HEK293 (cell line): ENCODE measurements at regions not wholly inside any gene's neighbourhood (a gene's known extent, or its start where the extent isn't known, plus 50 kb on each side); places are given as distances from the start of the nearest gene placed in this dataset.
A peak's percentile ranks its signal among the peaks of the same experiment; 100 is the strongest.

Experiments
- CTCF ChIA-PET: fragments of 350-600 bp; formaldehyde crosslinking; extraction: SDS; loops from one replicate; lab custom pipeline; 2021; ENCODE audit warnings: antibody characterized with exemption; lab: Yijun Ruan, JAX
- POLR2A ChIA-PET: fragments of 300-600 bp; formaldehyde crosslinking; extraction: SDS; loops from one replicate; lab custom pipeline; 2020; ENCODE audit warnings: antibody characterized with exemption, inconsistent platforms; lab: Yijun Ruan, JAX
- H3K27ac ChIP-seq: fragments of 200-500 bp; sonication (Bioruptor generic); 2 replicates; pipeline ENCODE4 v1.5.1; 2014; ENCODE audit warnings: low read depth, low read length, control low read depth, inconsistent platforms; ENCODE audit errors: extremely low read depth
- H3K36me3 ChIP-seq, 2 experiments: fragments of 200-500 bp in 1 of 2; sonication (Bioruptor generic) in 1 of 2; 1 replicate in 1 of 2; 2 replicates in 1 of 2; pipeline ENCODE4 v1.5.1; 2014 to 2017; ENCODE audit warnings: inconsistent platforms in 2 of 2, low read length in 2 of 2; ENCODE audit not compliant: control insufficient read depth in 2 of 2, insufficient read depth in 1 of 2
- H3K4me1 ChIP-seq: fragments of 200-500 bp; sonication (Bioruptor generic); 2 replicates; pipeline ENCODE4 v1.5.1; 2014; ENCODE audit warnings: mild to moderate bottlenecking, low read length, inconsistent platforms; ENCODE audit not compliant: control insufficient read depth, insufficient read depth
- H3K4me3 ChIP-seq: 2 replicates; pipeline ENCODE4 v1.5.1; 2011; ENCODE audit warnings: low read depth, mild to moderate bottlenecking, control low read depth, low read length, moderate library complexity
- H3K9me3 ChIP-seq: fragments of 200-500 bp; sonication (Bioruptor generic); 2 replicates; pipeline ENCODE4 v1.5.1; 2014; ENCODE audit warnings: low read depth, low read length, inconsistent platforms; ENCODE audit not compliant: control insufficient read depth, insufficient read depth
- ATF2 ChIP-seq: fragments of 450-650 bp; formaldehyde crosslinking; IDR thresholded peaks from 2 replicates; pipeline ENCODE4 v1.5.1; 2016; ENCODE audit warnings: missing biosample characterization, missing genetic modification characterization, low read depth
- GLIS1 ChIP-seq: fragments of 450-650 bp; formaldehyde crosslinking; IDR thresholded peaks from 2 replicates; pipeline ENCODE4 v1.5.1; 2016; ENCODE audit warnings: missing biosample characterization, missing genetic modification characterization
- HIC1 ChIP-seq: fragments of 450-650 bp; formaldehyde crosslinking; IDR thresholded peaks from 2 replicates; pipeline ENCODE4 v1.5.1; 2016; ENCODE audit warnings: missing biosample characterization, missing genetic modification characterization
- KLF1 ChIP-seq: fragments of 450-650 bp; formaldehyde crosslinking; IDR thresholded peaks from 2 replicates; pipeline ENCODE4 v1.5.1; 2016; ENCODE audit warnings: missing biosample characterization, missing genetic modification characterization
- PRDM10 ChIP-seq: fragments of 450-650 bp; formaldehyde crosslinking; IDR thresholded peaks from 2 replicates; pipeline ENCODE4 v1.5.1; 2016; ENCODE audit warnings: missing biosample characterization, missing genetic modification characterization
- PRDM4 ChIP-seq: fragments of 450-650 bp; formaldehyde crosslinking; IDR thresholded peaks from 2 replicates; pipeline ENCODE4 v1.5.1; 2017; ENCODE audit warnings: missing biosample characterization, missing genetic modification characterization
- TSHZ1 ChIP-seq: fragments of 450-650 bp; formaldehyde crosslinking; IDR thresholded peaks from 2 replicates; pipeline ENCODE4 v1.5.1; 2016; ENCODE audit warnings: missing biosample characterization, missing genetic modification characterization, borderline replicate concordance
- ZBTB48 ChIP-seq: fragments of 450-650 bp; formaldehyde crosslinking; IDR thresholded peaks from 2 replicates; pipeline ENCODE4 v1.5.1; 2016; ENCODE audit warnings: missing biosample characterization, missing genetic modification characterization
- ZFP37 ChIP-seq: fragments of 450-650 bp; formaldehyde crosslinking; IDR thresholded peaks from 2 replicates; pipeline ENCODE4 v1.5.1; 2016; ENCODE audit warnings: missing biosample characterization, missing genetic modification characterization
- ZIC2 ChIP-seq: fragments of 450-650 bp; formaldehyde crosslinking; IDR thresholded peaks from 2 replicates; pipeline ENCODE4 v1.5.1; 2016; ENCODE audit warnings: missing biosample characterization, missing genetic modification characterization
- ZNF416 ChIP-seq: fragments of 450-650 bp; formaldehyde crosslinking; IDR thresholded peaks from 2 replicates; pipeline ENCODE4 v1.5.1; 2016; ENCODE audit warnings: missing biosample characterization, missing genetic modification characterization
- ZNF48 ChIP-seq: fragments of 450-650 bp; formaldehyde crosslinking; IDR thresholded peaks from 2 replicates; pipeline ENCODE4 v1.5.1; 2016; ENCODE audit warnings: missing biosample characterization, missing genetic modification characterization
- ZNF529 ChIP-seq: fragments of 450-650 bp; formaldehyde crosslinking; IDR thresholded peaks from 2 replicates; pipeline ENCODE4 v1.5.1; 2017; ENCODE audit warnings: missing genetic modification characterization, missing biosample characterization; ENCODE audit not compliant: insufficient replicate concordance
- ZNF544 ChIP-seq: fragments of 450-650 bp; formaldehyde crosslinking; IDR thresholded peaks from 2 replicates; pipeline ENCODE4 v1.5.0; 2017; ENCODE audit warnings: missing biosample characterization, missing genetic modification characterization
- ZNF549 ChIP-seq: fragments of 450-650 bp; IDR thresholded peaks from 2 replicates; pipeline ENCODE4 v1.5.1; 2018; ENCODE audit warnings: missing biosample characterization, missing genetic modification characterization, mild to moderate bottlenecking, inconsistent platforms, moderate library complexity
- ZNF624 ChIP-seq: fragments of 450-650 bp; formaldehyde crosslinking; IDR thresholded peaks from 2 replicates; pipeline ENCODE4 v1.5.1; 2017; ENCODE audit warnings: missing biosample characterization, missing genetic modification characterization
- ZNF654 ChIP-seq: fragments of 450-650 bp; formaldehyde crosslinking; IDR thresholded peaks from 2 replicates; pipeline ENCODE4 v1.5.1; 2016; ENCODE audit warnings: low read depth, missing biosample characterization, missing genetic modification characterization
- ZNF664 ChIP-seq: fragments of 450-650 bp; formaldehyde crosslinking; IDR thresholded peaks from 2 replicates; pipeline ENCODE4 v1.5.1; 2016; ENCODE audit warnings: missing biosample characterization, missing genetic modification characterization

- ChIA-PET POLR2A (no interaction called here), CTCF (no interaction called here)
- no peak overlapping the region for H3K4me3 ChIP-seq
- H3K4me1 ChIP-seq: peaks cover 6% of the 10 kb centered on the region; the same call in 1 of the 2 replicates
- no peaks in the 10 kb centered on the region for H3K36me3 ChIP-seq
- H3K27ac ChIP-seq: no peak overlapping the region
- TF ChIP-seq ZIC2: peak; percentile 36; the same call in 1 of the 2 replicates
- peak; percentile 45; the same call in 1 of the 2 replicates for TF ChIP-seq ZBTB48 (tag by site-specific recombination)
- TF ChIP-seq ZNF529 (tag by site-specific recombination): no peak
- no peak for TF ChIP-seq ZNF624
- TF ChIP-seq ZFP37 (tag by site-specific recombination): no peak
- TF ChIP-seq GLIS1: peak; percentile 56; the same call in 1 of the 2 replicates
- no peaks in the 10 kb centered on the region for H3K9me3 ChIP-seq
Observed at GRCh38 chr5:158200619-158201018, 341.7 kb upstream of the CLINT1 start.

- ChIA-PET CTCF (interaction anchor here (0.7 kb wide), 1 partner anchor 123 kb away, joined by 3 read pairs; no protein-coding TSS in a partner anchor), POLR2A (no interaction called here)
- H3K4me1 ChIP-seq: peaks cover 6% of the 10 kb centered on the region; the same call in 1 of the 2 replicates
- no peaks in the 10 kb centered on the region for H3K9me3 ChIP-seq
- no peak overlapping the region for H3K4me3 ChIP-seq
- no peaks in the 10 kb centered on the region for H3K36me3 ChIP-seq
- no peak overlapping the region for H3K27ac ChIP-seq
- no peak for TF ChIP-seq ZNF664 (tag by site-specific recombination)
- TF ChIP-seq PRDM10 (tag by site-specific recombination): no peak
- TF ChIP-seq ZNF654: no peak
- no peak for TF ChIP-seq TSHZ1
- TF ChIP-seq ZNF48 (tag by site-specific recombination): no peak
- TF ChIP-seq ZNF544 (tag by site-specific recombination): no peak
- TF ChIP-seq PRDM4 (tag by site-specific recombination): no peak
- no peak for TF ChIP-seq KLF1 (tag by site-specific recombination)
- no peak for TF ChIP-seq ATF2 (tag by site-specific recombination)
- no peak for TF ChIP-seq HIC1 (tag by site-specific recombination)
- TF ChIP-seq ZNF416 (tag by site-specific recombination): no peak
- no peak for TF ChIP-seq ZNF549 (tag by site-specific recombination)
Observed at GRCh38 chr5:158198636-158199035, 339.7 kb upstream of the CLINT1 start.
